Epithelial cell of esophagus (primary cell): ENCODE measurements at regions not wholly inside any gene's neighbourhood (a gene's known extent, or its start where the extent isn't known, plus 50 kb on each side); places are given as distances from the start of the nearest gene placed in this dataset.

ENCODE experiments used
- DNase-seq: peaks from one replicate; pipeline ENCODE4 v3.0.0; 2010; ENCODE audit warnings: low read depth
- H3K4me3 ChIP-seq: 2 replicates; pipeline ENCODE4 v1.5.1; 2011; ENCODE audit warnings: mild to moderate bottlenecking, low read length, control low read depth
- CTCF ChIP-seq: IDR thresholded peaks from 2 replicates; pipeline ENCODE4 v1.5.1; 2011; ENCODE audit warnings: low read depth, mild to moderate bottlenecking, low read length, control low read depth, inconsistent platforms; ENCODE audit not compliant: insufficient read depth; ENCODE audit errors: missing control alignments

- DNase-seq, result no peak
- no peak for TF ChIP-seq CTCF
- no peak overlapping the region for H3K4me3 ChIP-seq
Observed at GRCh38 chr2:71891719-71892422, 255.8 kb downstream of the CYP26B1 start.

GRCh38 chr2:71891155-71891554 is 256.5 kb downstream of the CYP26B1 start:
- no peak for DNase-seq
- TF ChIP-seq CTCF, result no peak
- H3K4me3 ChIP-seq, result no peak overlapping the region

GRCh38 chr2:71889759-71890684 is 257.6 kb downstream of the CYP26B1 start:
- TF ChIP-seq CTCF, result no peak
- no peak overlapping the region for H3K4me3 ChIP-seq
- DNase-seq, result peak; percentile 75

GRCh38 chr2:71888751-71889445 is 258.8 kb downstream of the CYP26B1 start:
- DNase-seq, result no peak
- TF ChIP-seq CTCF, result no peak
- no peak overlapping the region for H3K4me3 ChIP-seq

GRCh38 chr2:71887196-71887595 is 260.5 kb downstream of the CYP26B1 start:
- no peak overlapping the region for H3K4me3 ChIP-seq
- DNase-seq, result no peak
- TF ChIP-seq CTCF, result no peak

GRCh38 chr2:71886241-71886640 is 261.4 kb downstream of the CYP26B1 start:
- TF ChIP-seq CTCF, result no peak
- no peak for DNase-seq
- H3K4me3 ChIP-seq, result no peak overlapping the region
